OCI-LY7 (cell line): ENCODE measurements at regions not wholly inside any gene's neighbourhood (a gene's known extent, or its start where the extent isn't known, plus 50 kb on each side); places are given as distances from the start of the nearest gene placed in this dataset.

Source experiments
- BruUV-seq: library from RNA; stranded (reverse); fragments of 400-500 nt; replicated peaks from 2 replicates; lab custom pipeline; 2021; lab: Mats Ljungman, UMichigan
- CTCF ChIA-PET: fragments of 300-600 bp; sonication (Branson Sonifier 250); formaldehyde crosslinking; loops from one replicate; lab custom pipeline; 2022; ENCODE audit warnings: antibody characterized with exemption; ENCODE audit not compliant: unreplicated experiment; lab: Charles Lee
- POLR2A ChIA-PET: fragments of 300-600 bp; sonication (Branson Sonifier 250); formaldehyde crosslinking; loops from one replicate; lab custom pipeline; 2022; ENCODE audit warnings: antibody characterized with exemption; lab: Charles Lee
- DNase-seq: peaks from one replicate; pipeline ENCODE4 v3.0.0-alpha.2; 2015; ENCODE audit warnings: low spot score
- H2AFZ ChIP-seq: fragments of 200-600 bp; sonication (generic), shearing (Covaris generic); 2 replicates; pipeline ENCODE4 v1.6.1; 2014; ENCODE audit warnings: mild to moderate bottlenecking, antibody characterized with exemption, low read length, moderate library complexity
- H3K27ac ChIP-seq: fragments of 200-600 bp; sonication (generic); 2 replicates; pipeline ENCODE4 v1.5.1; 2014; ENCODE audit warnings: mixed run types, low read depth, mild to moderate bottlenecking, moderate library complexity, low read length, inconsistent platforms; ENCODE audit not compliant: poor library complexity, severe bottlenecking
- H3K36me3 ChIP-seq: fragments of 200-600 bp; sonication (generic); 2 replicates; pipeline ENCODE4 v1.6.1; 2014; ENCODE audit warnings: mild to moderate bottlenecking, antibody characterized with exemption, low read length, moderate library complexity, mixed read lengths; ENCODE audit not compliant: insufficient read depth
- H3K4me1 ChIP-seq: fragments of 200-600 bp; sonication (generic); 2 replicates; pipeline ENCODE4 v1.5.1; 2014; ENCODE audit warnings: mild to moderate bottlenecking, low read length; ENCODE audit not compliant: insufficient read depth, poor library complexity, severe bottlenecking
- H3K4me2 ChIP-seq: fragments of 200-600 bp; sonication (generic); 2 replicates; pipeline ENCODE4 v1.6.1; 2014; ENCODE audit warnings: mild to moderate bottlenecking, low read length
- H3K4me3 ChIP-seq: fragments of 200-600 bp; sonication (generic); 2 replicates; pipeline ENCODE4 v1.5.1; 2014; ENCODE audit warnings: mild to moderate bottlenecking, low read depth, low read length; ENCODE audit not compliant: poor library complexity, severe bottlenecking
- H3K79me2 ChIP-seq: fragments of 200-600 bp; sonication (generic); 2 replicates; pipeline ENCODE4 v1.6.1; 2016; ENCODE audit warnings: low read depth, mild to moderate bottlenecking, low read length, moderate library complexity, mixed read lengths; ENCODE audit not compliant: insufficient read depth
- H3K9me2 ChIP-seq: fragments of 200-600 bp; sonication (generic); 2 replicates; pipeline ENCODE4 v1.6.1; 2016; ENCODE audit warnings: mild to moderate bottlenecking, low read length, mixed read lengths; ENCODE audit not compliant: insufficient read depth
- H3K9me3 ChIP-seq: fragments of 200-600 bp; sonication (generic); 2 replicates; pipeline ENCODE4 v1.6.1; 2014; ENCODE audit warnings: mild to moderate bottlenecking, mixed run types, low read length, mixed read lengths
- H4K20me1 ChIP-seq: fragments of 200-600 bp; sonication (generic); 2 replicates; pipeline ENCODE4 v1.6.1; 2014; ENCODE audit warnings: mild to moderate bottlenecking, antibody characterized with exemption, low read length, moderate library complexity, mixed read lengths; ENCODE audit not compliant: insufficient read depth
- CTCF ChIP-seq: fragments of 200-600 bp; sonication (generic); conservative IDR thresholded peaks from 2 replicates; pipeline ENCODE4 v1.5.1; 2014; ENCODE audit warnings: mild to moderate bottlenecking, antibody characterized with exemption, low read length, moderate library complexity, mixed read lengths
- EZH2phosphoT487 ChIP-seq: fragments of 200-600 bp; sonication (generic); IDR thresholded peaks from 2 replicates; pipeline ENCODE4 v1.6.1; 2018; ENCODE audit warnings: low read depth, borderline replicate concordance, mild to moderate bottlenecking, mixed run types, antibody characterized with exemption, low read length, moderate library complexity, mixed read lengths
- intact Hi-C: fragments of 100-400 bp; cut with micrococcal nuclease; formaldehyde crosslinking; loops from one replicate; pipeline ENCODE4 v1.10.0; 2022; ENCODE audit not compliant: unreplicated experiment

- no peak for DNase-seq
- POLR2A ChIA-PET = no interaction called here
- TF ChIP-seq EZH2phosphoT487 = no peak
- Histone ChIP-seq H3K79me2 (no peaks in the 10 kb centered on the region), H3K9me2 (no peaks in the 10 kb centered on the region), H2AFZ (no peak overlapping the region), H4K20me1 (no peaks in the 10 kb centered on the region), H3K4me1 (no peaks in the 10 kb centered on the region), H3K4me2 (no peak overlapping the region), H3K36me3 (no peaks in the 10 kb centered on the region), H3K9me3 (no peaks in the 10 kb centered on the region), H3K27ac (no peak overlapping the region), H3K4me3 (no peak overlapping the region)
- CTCF ChIA-PET = no interaction called here
- intact Hi-C loops = no loop called here
- BruUV-seq = no TSS peak
These were observed 502.0 kb downstream of the EPHA4 start for GRCh38 chr2:221070106-221070505.

GRCh38 chr2:221073326-221074049 is 498.6 kb downstream of the EPHA4 start:
- no peaks in the 10 kb centered on the region for H3K36me3 ChIP-seq
- intact Hi-C loops = no loop called here
- no peaks in the 10 kb centered on the region for H3K9me3 ChIP-seq
- ChIA-PET POLR2A (interaction anchor here (0.7 kb wide), 1 partner anchor 333 kb away, joined by 3 read pairs; no protein-coding TSS in a partner anchor), CTCF (no interaction called here)
- no peaks in the 10 kb centered on the region for H4K20me1 ChIP-seq
- no peak overlapping the region for H2AFZ ChIP-seq
- H3K4me2 ChIP-seq = no peak overlapping the region
- no peaks in the 10 kb centered on the region for H3K79me2 ChIP-seq
- H3K27ac ChIP-seq = no peak overlapping the region
- no peak overlapping the region for H3K4me3 ChIP-seq
- no peaks in the 10 kb centered on the region for H3K4me1 ChIP-seq
- no peak for TF ChIP-seq EZH2phosphoT487
- no peak for DNase-seq
- no peaks in the 10 kb centered on the region for H3K9me2 ChIP-seq
- no TSS peak for BruUV-seq

- no peaks in the 10 kb centered on the region for H3K9me3 ChIP-seq
- POLR2A ChIA-PET = no interaction called here
- intact Hi-C loops = no loop called here
These were observed 497.9 kb downstream of the EPHA4 start for GRCh38 chr2:221074238-221074637.

More at GRCh38 chr2:221074238-221074637, 497.9 kb downstream of the EPHA4 start:
- no peak overlapping the region for H3K4me2 ChIP-seq
- no peak overlapping the region for H3K4me3 ChIP-seq
- TF ChIP-seq CTCF = no peak
- TF ChIP-seq EZH2phosphoT487 = no peak
- no peak for DNase-seq
- no peaks in the 10 kb centered on the region for H3K9me2 ChIP-seq
- no TSS peak for BruUV-seq
- no peaks in the 10 kb centered on the region for H4K20me1 ChIP-seq
- H3K27ac ChIP-seq = no peak overlapping the region
- no peaks in the 10 kb centered on the region for H3K36me3 ChIP-seq
- H3K79me2 ChIP-seq = no peaks in the 10 kb centered on the region
- no peak overlapping the region for H2AFZ ChIP-seq
- CTCF ChIA-PET = no interaction called here
- no peaks in the 10 kb centered on the region for H3K4me1 ChIP-seq
